Chondrocyte (in vitro differentiated cells): ENCODE measurements at regions not wholly inside any gene's neighbourhood (a gene's known extent, or its start where the extent isn't known, plus 50 kb on each side); places are given as distances from the start of the nearest gene placed in this dataset.

Experiments used
- DNase-seq: peaks from one replicate; pipeline ENCODE4 v3.0.0; 2021; ENCODE audit warnings: mixed read lengths, low spot score
- H3K27ac Mint-ChIP-seq: one replicate; pipeline ENCODE4 v1.8.0; 2021; ENCODE audit warnings: mild to moderate bottlenecking, moderate library complexity, mixed read lengths; ENCODE audit not compliant: unreplicated experiment
- H3K27me3 Mint-ChIP-seq: 2 replicates; pipeline ENCODE4 v1.8.0; 2021; ENCODE audit warnings: low read depth, mixed read lengths
- H3K36me3 Mint-ChIP-seq: 2 replicates; pipeline ENCODE4 v1.8.0; 2021; ENCODE audit warnings: low read depth, mixed read lengths
- H3K4me1 Mint-ChIP-seq: 2 replicates; pipeline ENCODE4 v1.8.0; 2021; ENCODE audit warnings: low read depth, mild to moderate bottlenecking, mixed read lengths
- H3K4me3 Mint-ChIP-seq: one replicate; pipeline ENCODE4 v1.8.0; 2021; ENCODE audit warnings: mild to moderate bottlenecking, moderate library complexity, mixed read lengths; ENCODE audit not compliant: unreplicated experiment
- H3K9me3 Mint-ChIP-seq: 2 replicates; pipeline ENCODE4 v1.8.0; 2021; ENCODE audit warnings: low read depth, mixed read lengths
- CTCF ChIP-seq: fragments of 200-600 bp; sonication (generic); IDR thresholded peaks from 2 replicates; pipeline ENCODE4 v1.5.0; 2021; ENCODE audit warnings: antibody characterized with exemption, mild to moderate bottlenecking, moderate library complexity

GRCh38 chr1:95562230-95562629, 328.2 kb downstream of the RWDD3 start:
- Mint-ChIP-seq H3K4me3 (no peak overlapping the region), H3K4me1 (no peaks in the 10 kb centered on the region), H3K9me3 (peaks cover 9% of the 10 kb centered on the region), H3K27ac (no peak overlapping the region), H3K27me3 (peaks cover 3% of the 10 kb centered on the region), H3K36me3 (no peaks in the 10 kb centered on the region)
- no peak for DNase-seq
- TF ChIP-seq CTCF = no peak

GRCh38 chr1:95572002-95572401, 338.0 kb downstream of the RWDD3 start:
- no peak overlapping the region for H3K27ac Mint-ChIP-seq
- no peaks in the 10 kb centered on the region for H3K4me1 Mint-ChIP-seq
- H3K9me3 Mint-ChIP-seq = no peaks in the 10 kb centered on the region
- H3K27me3 Mint-ChIP-seq = peaks cover 5% of the 10 kb centered on the region
- H3K4me3 Mint-ChIP-seq = no peak overlapping the region
- H3K36me3 Mint-ChIP-seq = no peaks in the 10 kb centered on the region
- TF ChIP-seq CTCF = no peak
- no peak for DNase-seq

GRCh38 chr1:95572962-95573361, 339.0 kb downstream of the RWDD3 start:
- Mint-ChIP-seq H3K36me3 (no peaks in the 10 kb centered on the region), H3K27ac (no peak overlapping the region), H3K4me1 (no peaks in the 10 kb centered on the region), H3K9me3 (no peaks in the 10 kb centered on the region), H3K4me3 (no peak overlapping the region), H3K27me3 (peaks cover 5% of the 10 kb centered on the region)
- DNase-seq = no peak
- no peak for TF ChIP-seq CTCF

GRCh38 chr1:95575291-95575690, 341.3 kb downstream of the RWDD3 start:
- H3K4me3 Mint-ChIP-seq = no peak overlapping the region
- H3K36me3 Mint-ChIP-seq = no peaks in the 10 kb centered on the region
- no peak for DNase-seq
- peaks cover 12% of the 10 kb centered on the region for H3K27me3 Mint-ChIP-seq
- no peak for TF ChIP-seq CTCF
- H3K4me1 Mint-ChIP-seq = no peaks in the 10 kb centered on the region
- H3K27ac Mint-ChIP-seq = no peak overlapping the region
- no peaks in the 10 kb centered on the region for H3K9me3 Mint-ChIP-seq

- no peak overlapping the region for H3K4me3 Mint-ChIP-seq
- H3K4me1 Mint-ChIP-seq = no peaks in the 10 kb centered on the region
- H3K27ac Mint-ChIP-seq = no peak overlapping the region
- DNase-seq = no peak
- TF ChIP-seq CTCF = no peak
- peaks cover 9% of the 10 kb centered on the region for H3K27me3 Mint-ChIP-seq
- no peaks in the 10 kb centered on the region for H3K9me3 Mint-ChIP-seq
- no peaks in the 10 kb centered on the region for H3K36me3 Mint-ChIP-seq
Observed at GRCh38 chr1:95578462-95578861, 344.5 kb downstream of the RWDD3 start.
